HG02588 (cell line): ENCODE measurements at regions not wholly inside any gene's neighbourhood (a gene's known extent, or its start where the extent isn't known, plus 50 kb on each side); places are given as distances from the start of the nearest gene placed in this dataset.

Experiments used
- ATAC-seq: cut with Tn5 transposase; IDR thresholded peaks from one replicate; pipeline ENCODE4 v1.9.1; 2021; ENCODE audit warnings: mild to moderate bottlenecking, moderate library complexity; ENCODE audit not compliant: unreplicated experiment

DNA sequence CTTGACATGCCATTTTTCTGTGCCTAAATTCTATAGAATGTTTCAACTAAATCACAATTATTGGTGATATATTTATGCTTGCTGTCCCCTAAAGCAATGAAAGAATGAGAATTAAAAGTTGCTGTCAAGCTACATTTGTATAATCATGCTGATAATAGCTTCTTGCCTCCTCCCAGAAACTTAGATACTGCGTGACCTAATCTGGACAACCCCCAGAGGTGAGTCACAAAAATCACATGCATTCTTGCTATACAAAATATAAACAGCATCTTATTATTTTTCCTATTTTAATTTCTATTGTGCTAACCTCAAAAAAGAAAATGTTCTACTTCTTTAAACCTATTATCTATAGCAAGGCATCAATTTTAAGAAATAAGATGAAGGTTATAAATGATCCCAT lies 995.8 kb upstream of the ACO1 start:
- no peak for ATAC-seq

DNA sequence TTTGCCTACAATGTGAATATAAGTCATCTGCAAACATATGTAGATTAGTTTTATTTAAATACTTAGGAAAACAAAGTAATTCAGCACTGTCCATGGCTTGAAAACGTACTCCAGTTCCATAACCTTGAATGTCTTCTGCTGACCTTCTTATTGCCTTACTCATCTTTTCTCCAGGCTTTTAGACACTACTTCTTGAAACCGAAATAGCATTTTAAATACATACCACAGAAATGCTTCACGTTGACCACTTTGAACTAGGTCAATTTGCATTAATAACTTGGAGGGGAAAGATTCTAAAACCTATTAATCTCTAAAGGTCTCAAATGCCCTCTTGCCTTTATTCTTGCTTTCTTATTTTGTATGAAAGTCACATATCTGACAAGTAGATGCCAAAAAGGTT lies 995.4 kb upstream of the ACO1 start:
- no peak for ATAC-seq

DNA sequence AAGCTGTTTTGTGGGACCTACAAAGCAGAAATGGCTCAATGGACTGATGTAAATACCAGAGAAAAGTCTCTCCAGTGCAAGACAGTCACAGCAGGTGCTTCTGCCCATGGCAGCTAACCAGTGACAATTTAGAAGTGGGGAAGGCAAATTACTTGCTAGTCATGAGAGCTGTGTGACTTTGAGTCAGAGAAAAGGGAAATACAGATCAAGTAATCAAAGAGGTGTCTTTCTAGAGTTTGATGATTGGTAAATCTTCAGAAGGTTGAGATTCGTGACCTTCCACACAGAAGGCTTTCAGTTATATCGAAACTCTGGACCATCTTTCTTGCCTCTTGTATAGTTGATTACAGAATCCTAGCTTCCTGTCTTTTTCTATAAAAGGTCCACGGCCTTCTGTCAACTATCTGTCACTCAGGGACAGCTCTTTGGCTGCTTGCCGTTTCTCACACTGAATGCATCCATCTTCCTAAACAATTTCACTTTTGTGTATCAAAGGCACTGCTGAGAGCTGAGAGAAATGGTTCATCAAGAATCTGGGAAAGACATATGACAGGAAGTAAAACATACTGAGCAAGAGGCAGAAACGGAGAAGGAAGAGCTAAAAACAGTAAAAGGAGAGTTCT lies 993.9 kb upstream of the ACO1 start:
- peak; percentile 64 for ATAC-seq

DNA sequence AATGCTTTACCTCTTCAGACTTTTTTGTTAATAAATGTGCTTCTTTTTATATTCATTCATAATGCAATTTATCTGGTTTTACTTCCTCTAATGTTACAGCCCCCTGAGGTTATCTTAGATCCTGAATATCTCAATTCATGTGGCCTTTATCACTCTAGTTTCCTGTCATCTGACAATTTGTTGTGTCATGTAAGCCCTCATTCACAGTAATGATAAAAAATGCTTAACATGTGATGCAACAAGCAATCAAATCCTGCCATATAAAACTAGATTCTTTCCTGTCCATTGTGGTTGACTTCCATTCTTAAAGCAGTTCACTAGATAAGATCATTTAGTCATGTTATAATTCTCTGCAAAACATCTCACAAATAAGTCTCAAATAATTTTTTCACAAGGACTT lies 991.2 kb upstream of the ACO1 start:
- no peak for ATAC-seq

- peak; percentile 54 for ATAC-seq
Observed at GRCh38 chr9:31394015-31394473, 990.4 kb upstream of the ACO1 start.

GRCh38 chr9:31412081-31412480 lies 972.4 kb upstream of the ACO1 start:
- no peak for ATAC-seq

GRCh38 chr9:31415164-31415563 lies 969.3 kb upstream of the ACO1 start:
- no peak for ATAC-seq

DNA sequence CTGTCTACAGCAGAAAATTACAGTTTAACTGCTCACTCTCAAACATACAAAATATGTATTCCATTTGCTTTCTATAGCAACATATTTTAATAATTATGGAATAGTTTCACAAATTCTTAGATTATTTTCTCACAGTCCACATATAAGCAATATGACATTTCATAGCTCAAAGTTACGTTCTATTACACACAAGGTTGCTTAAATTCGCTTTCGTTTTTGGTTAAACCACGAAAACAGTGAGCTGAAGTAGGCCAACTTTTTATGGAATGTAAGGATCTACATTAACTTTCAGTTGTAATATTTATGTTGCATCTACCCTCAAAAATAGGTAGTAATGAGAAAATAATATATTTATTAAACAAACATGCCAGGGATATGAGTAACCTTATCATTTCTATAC lies 966.0 kb upstream of the ACO1 start:
- ATAC-seq, result no peak

DNA sequence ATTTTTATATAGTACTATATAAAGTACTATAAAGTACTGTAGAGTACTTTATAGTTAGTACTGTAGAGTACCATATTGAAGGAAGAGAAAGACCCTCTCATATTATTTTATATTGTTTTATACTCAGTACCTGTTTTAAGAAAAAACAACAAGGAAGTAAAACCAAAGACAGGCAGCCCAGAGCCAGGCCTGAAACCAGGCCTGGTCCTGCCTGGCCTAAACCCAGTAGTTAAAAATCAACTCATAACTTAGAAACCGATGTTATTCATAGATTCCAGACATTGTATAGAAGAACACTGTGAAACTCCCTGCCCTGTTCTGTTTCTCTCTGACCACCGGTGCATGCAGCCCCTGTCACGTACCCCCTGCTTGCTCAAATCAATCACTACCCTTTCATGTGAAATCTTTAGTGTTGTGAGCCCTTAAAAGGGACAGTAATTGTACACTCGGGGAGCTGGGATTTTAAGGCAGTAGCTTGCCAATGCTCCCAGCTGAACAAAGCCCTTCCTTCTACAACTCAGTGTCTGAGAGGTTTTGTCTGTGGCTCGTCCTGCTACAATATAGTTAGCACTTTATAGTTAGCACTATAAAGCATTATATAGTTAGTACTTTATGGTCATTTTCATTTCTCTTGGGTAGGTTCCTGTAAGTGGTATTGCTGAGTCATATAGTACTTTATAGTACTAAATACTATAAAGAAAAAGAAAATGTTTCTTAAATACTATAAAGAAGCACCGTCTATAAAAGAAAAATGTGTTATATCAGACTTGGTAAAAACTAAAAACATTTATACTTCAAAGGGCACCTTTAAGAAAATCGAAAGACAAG lies 940.6 kb upstream of the ACO1 start:
- peak; percentile 61 for ATAC-seq

DNA sequence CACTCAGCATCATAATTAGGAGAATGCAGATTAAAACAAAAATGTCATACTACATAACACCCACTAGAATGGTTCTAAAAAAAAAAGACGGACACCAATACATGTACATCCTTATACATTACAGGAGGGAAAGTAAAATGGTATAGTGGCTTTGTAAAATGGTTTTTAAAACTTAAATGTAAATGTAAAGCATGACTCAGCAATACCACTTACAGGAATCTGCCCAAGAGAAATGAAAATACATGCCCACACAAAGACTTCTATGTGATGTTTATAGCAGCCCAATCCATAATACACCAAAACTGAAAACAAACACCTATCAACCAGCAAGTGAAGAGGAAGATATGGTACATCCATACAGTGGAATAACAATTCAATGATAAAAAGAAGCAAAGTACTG lies 939.1 kb upstream of the ACO1 start:
- ATAC-seq, result no peak

GRCh38 chr9:31445960-31446359 lies 938.5 kb upstream of the ACO1 start:
- ATAC-seq, result peak; percentile 72

DNA sequence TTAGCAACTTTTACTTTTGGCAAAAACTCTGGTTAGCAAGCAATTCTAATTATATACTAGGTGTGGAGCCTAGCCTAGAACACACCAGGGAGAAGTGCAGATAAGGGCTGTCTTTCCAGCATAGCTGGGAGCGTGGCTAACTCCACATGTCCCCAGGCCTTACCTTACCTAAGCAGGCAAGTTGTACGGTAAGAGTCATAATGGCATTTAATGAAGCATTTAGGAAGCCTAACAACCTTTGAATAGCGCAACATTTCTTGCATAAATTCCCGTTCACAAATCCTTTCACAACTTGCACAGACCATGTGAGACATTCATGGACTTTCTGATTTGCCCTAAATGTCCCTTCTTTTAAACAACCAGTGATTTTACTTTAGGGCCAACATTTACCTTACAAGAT lies 917.4 kb upstream of the ACO1 start:
- no peak for ATAC-seq

GRCh38 chr9:31470051-31470450 lies 914.4 kb upstream of the ACO1 start:
- ATAC-seq, result no peak

- ATAC-seq, result no peak
Observed at GRCh38 chr9:31471010-31471409, 913.4 kb upstream of the ACO1 start.

DNA sequence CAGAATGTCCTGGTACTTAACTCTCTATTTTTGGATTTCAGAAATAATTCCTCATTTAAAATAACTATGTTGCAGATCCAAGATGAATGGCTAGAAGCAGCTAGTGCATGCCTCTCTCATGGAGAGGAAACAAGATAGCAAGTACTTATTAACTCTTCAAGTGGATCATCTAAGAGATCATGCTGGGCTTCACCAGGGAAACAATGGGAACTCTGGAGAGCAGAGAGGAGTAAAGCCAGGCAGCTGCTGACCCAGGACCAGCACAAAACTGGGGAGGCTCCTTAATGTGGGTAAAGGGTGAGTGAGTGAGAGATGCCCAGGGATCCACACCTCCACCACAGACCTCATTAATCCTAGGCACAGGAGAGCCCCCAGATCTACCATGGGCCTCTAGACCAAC lies 897.8 kb upstream of the ACO1 start:
- ATAC-seq, result no peak

DNA sequence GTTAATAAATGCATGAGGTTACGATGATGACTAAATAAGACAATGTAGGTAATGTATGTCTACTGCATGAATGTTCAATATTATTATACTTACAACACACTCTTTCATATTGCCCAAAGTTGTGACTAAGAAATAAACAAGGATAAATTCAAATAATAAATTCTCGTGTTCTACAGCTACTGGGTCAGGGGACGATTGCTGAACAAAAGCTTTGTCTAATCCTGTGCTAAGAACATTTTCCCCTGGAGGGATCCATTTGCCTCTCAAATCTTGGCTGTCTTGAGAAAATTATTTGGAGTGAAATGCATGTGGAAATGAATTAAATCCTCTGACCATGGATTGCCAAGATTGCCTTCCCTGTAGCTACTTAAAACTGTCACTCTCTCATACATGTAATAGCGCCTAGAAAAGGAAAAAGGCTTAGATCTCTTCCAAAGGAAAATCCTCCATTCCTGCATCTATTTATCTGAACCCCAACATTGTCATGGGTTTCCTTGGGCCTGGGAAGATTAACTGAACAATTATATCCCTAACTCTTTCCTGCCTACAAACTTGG lies 893.8 kb upstream of the ACO1 start:
- no peak for ATAC-seq

- ATAC-seq, result no peak
Observed at GRCh38 chr9:31492229-31492628, 892.2 kb upstream of the ACO1 start.

DNA sequence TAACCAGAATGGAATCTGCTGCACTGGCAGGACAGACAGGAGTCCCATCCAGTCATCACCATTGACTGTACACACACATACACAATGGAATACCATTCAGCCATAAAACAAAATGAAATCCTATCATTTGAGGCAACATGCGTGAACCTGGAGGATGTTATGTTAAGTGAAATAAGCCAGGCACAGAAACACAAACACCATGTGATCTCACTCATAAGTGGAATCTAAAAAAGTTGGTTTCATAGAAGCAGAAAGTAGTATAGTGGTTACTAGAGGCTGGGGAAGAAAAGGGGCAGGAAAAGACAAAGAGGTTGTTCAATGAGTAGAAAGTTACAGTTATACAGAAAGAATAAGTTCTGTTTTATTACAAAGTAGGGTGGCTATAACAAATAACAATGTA lies 884.0 kb upstream of the ACO1 start:
- ATAC-seq, result peak; percentile 60

DNA sequence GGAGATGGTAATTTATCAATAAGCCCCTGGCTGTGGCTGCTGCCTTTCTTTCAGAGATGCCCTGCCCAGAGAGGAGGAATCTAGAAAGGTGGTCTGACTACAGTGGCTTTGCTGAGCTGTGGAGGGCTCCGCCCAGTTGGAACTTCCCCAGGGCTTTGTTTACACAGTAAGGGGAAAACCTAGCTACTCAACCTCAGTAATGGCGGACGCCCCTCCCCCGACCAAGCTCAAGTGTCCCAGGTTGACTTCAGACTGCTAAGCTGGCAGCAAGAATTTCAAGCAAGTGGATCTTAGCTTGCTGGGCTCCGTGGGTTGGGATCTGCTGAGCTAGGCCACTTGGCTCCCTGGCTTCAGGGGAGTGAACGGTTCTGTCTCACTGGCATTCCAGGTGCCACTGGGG lies 865.4 kb upstream of the ACO1 start:
- ATAC-seq, result peak; percentile 77

DNA sequence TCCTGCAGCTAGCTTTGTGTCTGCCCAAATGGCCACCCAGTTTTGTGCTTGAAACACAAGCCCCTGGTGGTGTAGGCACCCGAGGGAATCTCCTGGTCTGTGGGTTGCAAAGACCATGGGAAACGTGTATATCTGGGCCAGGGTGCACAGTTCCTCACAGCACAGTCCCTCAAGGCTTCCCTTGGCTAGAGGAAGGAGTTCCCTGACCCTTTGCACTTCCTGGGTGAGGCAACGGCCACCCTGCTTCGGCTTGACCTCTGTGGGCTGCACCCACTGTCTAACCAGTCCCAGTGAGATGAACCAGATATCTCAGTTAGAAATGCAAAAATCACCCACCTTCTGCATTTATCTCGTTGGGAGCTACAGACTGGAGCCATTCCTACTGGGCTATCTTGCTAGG lies 865.0 kb upstream of the ACO1 start:
- no peak for ATAC-seq

DNA sequence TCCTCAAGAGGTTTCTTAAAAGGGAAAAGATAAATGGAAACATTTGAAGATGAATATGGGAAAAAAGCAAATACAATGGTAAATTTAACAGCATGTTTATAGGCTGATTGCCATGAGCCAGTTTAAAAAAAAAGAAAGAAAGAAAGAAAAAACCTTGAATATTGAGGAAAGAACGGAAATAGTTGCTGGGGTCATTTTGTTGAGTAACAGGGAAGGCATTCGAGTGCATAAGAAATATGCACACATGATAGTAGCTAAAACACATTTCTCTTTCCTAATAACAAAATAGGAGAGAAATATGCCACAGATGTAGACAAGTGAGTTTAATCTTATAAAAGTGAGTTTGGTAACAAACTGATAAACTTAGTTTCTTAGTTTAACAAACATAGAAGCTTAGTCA lies 864.6 kb upstream of the ACO1 start:
- ATAC-seq, result no peak
